HCT116 (cell line): ENCODE measurements at regions not wholly inside any gene's neighbourhood (a gene's known extent, or its start where the extent isn't known, plus 50 kb on each side); places are given as distances from the start of the nearest gene placed in this dataset.

Experiments used
- ATAC-seq: fragments of 200-7000 bp; cut with Tn5 transposase; 2 replicates; pipeline ENCODE4 v1.9.1; 2020; ENCODE audit warnings: mild to moderate bottlenecking, moderate library complexity
- BruUV-seq: library from RNA; stranded (reverse); fragments of 400-500 nt; replicated peaks from 2 replicates; lab custom pipeline; 2021; lab: Mats Ljungman, UMichigan
- CTCF ChIA-PET: fragments of 300-600 bp; sonication (Branson Sonifier 250); formaldehyde crosslinking; loops from one replicate; lab custom pipeline; 2021; ENCODE audit warnings: antibody characterized with exemption; lab: Charles Lee
- POLR2A ChIA-PET: fragments of 300-600, 350-600 bp; sonication (Branson Sonifier 250); formaldehyde crosslinking; loops from one replicate; lab custom pipeline; 2021; ENCODE audit warnings: antibody characterized with exemption; lab: Charles Lee
- RAD21 ChIA-PET, 2 experiments: fragments of 300-600 bp; sonication (Branson Sonifier 250); formaldehyde crosslinking; loops; one replicate each; lab custom pipeline; 2023; ENCODE audit warnings: low total read pairs in 2 of 2; ENCODE audit not compliant: uncharacterized antibody in 2 of 2, unreplicated experiment in 2 of 2, low non-redundant PET in 1 of 2; lab: Charles Lee
- DNase-seq: peaks from one replicate; pipeline ENCODE4 v3.0.0-alpha.2; 2010; ENCODE audit warnings: low read depth, low spot score
- H2AFZ ChIP-seq: fragments of 200-600 bp; shearing (Covaris generic), sonication (generic); 2 replicates; pipeline ENCODE4 v1.6.1; 2017; ENCODE audit warnings: low read depth, mixed run types, mixed read lengths, antibody characterized with exemption, low read length; ENCODE audit not compliant: poor library complexity, severe bottlenecking
- H3K27ac ChIP-seq: 2 replicates; pipeline ENCODE4 v1.5.1; 2012; ENCODE audit warnings: low read depth, low read length
- H3K27me3 ChIP-seq: fragments of 200-600 bp; sonication (generic); 2 replicates; pipeline ENCODE4 v1.6.1; 2016; ENCODE audit warnings: mixed run types, low read length, mixed read lengths; ENCODE audit not compliant: insufficient read depth
- H3K36me3 ChIP-seq, 2 experiments: fragments of 200-500 bp in 1 of 2; fragments of 200-600 bp in 1 of 2; sonication (Bioruptor generic) in 1 of 2; sonication (generic) in 1 of 2; 2 replicates each; pipeline versions ENCODE4 v1.5.1 to v1.6.1; 2014 to 2016; ENCODE audit warnings: low read length in 2 of 2, inconsistent platforms in 1 of 2, mixed read lengths in 1 of 2, mixed run types in 1 of 2; ENCODE audit not compliant: insufficient read depth in 2 of 2, control insufficient read depth in 1 of 2
- H3K4me1 ChIP-seq, 2 experiments: fragments of 200-600 bp in 1 of 2; sonication (generic) in 1 of 2; 2 replicates each; pipeline versions ENCODE4 v1.5.1 to v1.6.1; 2012 to 2017; ENCODE audit warnings: low read length in 2 of 2, inconsistent platforms in 1 of 2, mild to moderate bottlenecking in 1 of 2, mixed read lengths in 1 of 2, mixed run types in 1 of 2, moderate library complexity in 1 of 2; ENCODE audit not compliant: insufficient read depth in 2 of 2, control insufficient read depth in 1 of 2
- H3K4me2 ChIP-seq: fragments of 200-600 bp; sonication (generic); 2 replicates; pipeline ENCODE4 v1.6.1; 2017; ENCODE audit warnings: mixed run types, low read length, mixed read lengths
- H3K4me3 ChIP-seq, 2 experiments: fragments of 200-600 bp in 1 of 2; sonication (generic) in 1 of 2; replicated peaks in 1 of 2; 2 replicates each; pipeline ENCODE4 v1.5.1; 2011 to 2016; ENCODE audit warnings: low read length in 2 of 2, control low read depth in 1 of 2, low read depth in 1 of 2, mild to moderate bottlenecking in 1 of 2, mixed read lengths in 1 of 2, mixed run types in 1 of 2
- H3K79me2 ChIP-seq: fragments of 200-600 bp; sonication (generic); 2 replicates; pipeline ENCODE4 v1.6.1; 2017; ENCODE audit warnings: mild to moderate bottlenecking, mixed run types, low read length, moderate library complexity, mixed read lengths; ENCODE audit not compliant: insufficient read depth
- H3K9ac ChIP-seq: fragments of 200-600 bp; sonication (generic); 2 replicates; pipeline ENCODE4 v1.6.1; 2016; ENCODE audit warnings: low read length, mixed read lengths
- H3K9me2 ChIP-seq: fragments of 200-600 bp; sonication (generic), shearing (Covaris generic); 2 replicates; pipeline ENCODE4 v1.6.1; 2017; ENCODE audit warnings: mixed run types, mild to moderate bottlenecking, moderate library complexity; ENCODE audit not compliant: insufficient read depth
- H3K9me3 ChIP-seq, 2 experiments: fragments of 200-500 bp in 1 of 2; fragments of 200-600 bp in 1 of 2; sonication (Bioruptor generic) in 1 of 2; sonication (generic) in 1 of 2; 2 replicates each; pipeline ENCODE4 v1.6.1; 2014 to 2017; ENCODE audit warnings: low read length in 2 of 2, mixed read lengths in 2 of 2, inconsistent platforms in 1 of 2, low read depth in 1 of 2, mild to moderate bottlenecking in 1 of 2, mixed run types in 1 of 2, moderate library complexity in 1 of 2; ENCODE audit not compliant: control insufficient read depth in 1 of 2, insufficient read depth in 1 of 2
- H4K20me1 ChIP-seq: fragments of 200-600 bp; sonication (generic), shearing (Covaris generic); 2 replicates; pipeline ENCODE4 v1.6.1; 2017; ENCODE audit warnings: mixed run types, mild to moderate bottlenecking, moderate library complexity; ENCODE audit not compliant: insufficient read depth
- CBX3 ChIP-seq: IDR thresholded peaks from 2 replicates; pipeline ENCODE4 v1.6.1; 2012; ENCODE audit warnings: low read depth
- CEBPB ChIP-seq: IDR thresholded peaks from 2 replicates; pipeline ENCODE4 v1.6.1; 2012; ENCODE audit warnings: low read depth
- CTCF ChIP-seq, 3 experiments: fragments of 200-600 bp in 1 of 3; sonication (generic) in 1 of 3; IDR thresholded peaks in 2 of 3; conservative IDR thresholded peaks in 1 of 3; 2 replicates each; pipeline ENCODE4 v1.5.1; 2012 to 2017; ENCODE audit warnings: low read depth in 2 of 3, low read length in 2 of 3, antibody characterized with exemption in 1 of 3, borderline replicate concordance in 1 of 3, control low read depth in 1 of 3, mild to moderate bottlenecking in 1 of 3, mixed read lengths in 1 of 3, mixed run types in 1 of 3, moderate library complexity in 1 of 3; ENCODE audit not compliant: insufficient read depth in 1 of 3
- EGR1 ChIP-seq: IDR thresholded peaks from 2 replicates; pipeline ENCODE4 v1.6.1; 2012; ENCODE audit warnings: low read depth
- ELF1 ChIP-seq: IDR thresholded peaks from 2 replicates; pipeline ENCODE4 v1.6.1; 2012; ENCODE audit warnings: low read depth, borderline replicate concordance
- EZH2phosphoT487 ChIP-seq: fragments of 200-600 bp; IDR thresholded peaks from 2 replicates; pipeline ENCODE4 v1.6.1; 2018; ENCODE audit warnings: antibody characterized with exemption, borderline replicate concordance
- RAD21 ChIP-seq: IDR thresholded peaks from 2 replicates; pipeline ENCODE4 v1.6.1; 2012; ENCODE audit warnings: low read depth, mild to moderate bottlenecking
- SP1 ChIP-seq: IDR thresholded peaks from 2 replicates; pipeline ENCODE4 v1.6.1; 2012; ENCODE audit warnings: low read depth
- SRF ChIP-seq: IDR thresholded peaks from 2 replicates; pipeline ENCODE4 v1.6.1; 2012; ENCODE audit warnings: low read depth
- TCF7L2 ChIP-seq: IDR thresholded peaks from 2 replicates; pipeline ENCODE4 v1.7.0; 2011; ENCODE audit warnings: borderline replicate concordance, inconsistent platforms; ENCODE audit not compliant: insufficient read depth, insufficient read length; ENCODE audit errors: extremely low read depth
- ZBTB33 ChIP-seq: IDR thresholded peaks from 2 replicates; pipeline ENCODE4 v1.6.1; 2011; ENCODE audit warnings: mild to moderate bottlenecking, low read length, moderate library complexity; ENCODE audit not compliant: insufficient replicate concordance; ENCODE audit errors: extremely low read depth
- ZNF274 ChIP-seq: fragments of 200-500 bp; sonication (Bioruptor generic); IDR thresholded peaks from 2 replicates; pipeline ENCODE4 v1.6.1; 2014; ENCODE audit warnings: mild to moderate bottlenecking, low read depth, low read length, inconsistent platforms
- intact Hi-C: fragments of 100-400 bp; cut with micrococcal nuclease; formaldehyde crosslinking; loops from 2 replicates; pipeline ENCODE4 v1.10.0; 2022

DNA sequence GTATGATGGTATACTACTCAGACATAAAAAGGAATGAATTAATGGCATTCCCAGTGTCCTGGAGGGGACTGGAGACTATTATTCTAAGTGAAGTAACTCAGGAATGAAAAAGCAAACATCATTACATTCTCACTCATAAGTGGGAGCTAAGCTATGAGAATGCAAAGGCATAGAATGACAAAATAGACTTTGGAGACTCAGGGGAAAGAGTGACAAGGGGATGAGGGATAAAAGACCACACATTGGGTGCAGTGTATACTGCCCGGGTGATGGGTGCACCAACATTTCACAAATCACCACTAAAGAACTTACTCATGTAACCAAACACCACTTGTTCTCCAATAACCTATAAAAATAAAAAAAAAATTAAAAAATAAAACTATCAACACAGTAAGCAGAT, 587.3 kb upstream of the RGMB start:
- Histone ChIP-seq H3K27ac (no peak overlapping the region), H3K9ac (no peak overlapping the region), H2AFZ (no peak overlapping the region), H4K20me1 (no peaks in the 10 kb centered on the region), H3K9me2 (no peaks in the 10 kb centered on the region), H3K9me3 (no peaks in the 10 kb centered on the region), H3K4me3 (no peak overlapping the region), H3K27me3 (no peaks in the 10 kb centered on the region), H3K4me1 (no peaks in the 10 kb centered on the region), H3K4me2 (no peak overlapping the region), H3K79me2 (no peaks in the 10 kb centered on the region), H3K36me3 (no peaks in the 10 kb centered on the region)
- TF ChIP-seq TCF7L2 (no peak), CEBPB (no peak), ELF1 (no peak), ZBTB33 (no peak), RAD21 (no peak), SP1 (no peak), SRF (no peak), ZNF274 (no peak), EGR1 (no peak), CBX3 (no peak)
- POLR2A ChIA-PET, result no interaction called here
- no TSS peak for BruUV-seq
- intact Hi-C loops, result no loop called here
- DNase-seq (no peak), ATAC-seq (no peak)
- CTCF ChIA-PET, result no interaction called here
- RAD21 ChIA-PET, result no interaction called here

GRCh38 chr5:98187945-98188344, 585.5 kb upstream of the RGMB start:
- ATAC-seq, result no peak
- Histone ChIP-seq H3K27ac (no peak overlapping the region), H3K4me2 (no peak overlapping the region), H3K79me2 (no peaks in the 10 kb centered on the region), H3K9me3 (no peaks in the 10 kb centered on the region), H3K36me3 (no peaks in the 10 kb centered on the region), H2AFZ (no peak overlapping the region), H3K9ac (no peak overlapping the region), H3K4me1 (no peaks in the 10 kb centered on the region), H3K9me2 (no peaks in the 10 kb centered on the region), H4K20me1 (no peaks in the 10 kb centered on the region), H3K4me3 (no peak overlapping the region), H3K27me3 (no peaks in the 10 kb centered on the region)
- intact Hi-C loops, result no loop called here
- TF ChIP-seq EZH2phosphoT487 (no peak), ZNF274 (no peak), EGR1 (no peak), CBX3 (no peak), CTCF (IDR thresholded peaks at IDR 0.05 in 2 of 3, conservative IDR thresholded peaks at IDR 0.05 in 1 of 3; ENCODE audit: borderline replicate concordance in 1 of 3, insufficient read depth in 1 of 3, low read depth in 2 of 3, low read length in 2 of 3) (no peak)
- POLR2A ChIA-PET, result no interaction called here
- CTCF ChIA-PET, result no interaction called here
- RAD21 ChIA-PET, result no interaction called here
- no TSS peak for BruUV-seq
- no peak for DNase-seq
